Right cardiac atrium (tissue), 5 donors: ENCODE measurements at regions not wholly inside any gene's neighbourhood (a gene's known extent, or its start where the extent isn't known, plus 50 kb on each side); places are given as distances from the start of the nearest gene placed in this dataset.
"Not testable (repeated sequence)": the region's sequence is repeated elsewhere in the genome, so short reads cannot be mapped to it uniquely, and the experiment has no call there.

Source experiments
- ATAC-seq, 2 donors: fragments of 200-7000 bp; cut with Tn5 transposase; one replicate each; pipeline versions ENCODE4 v1.8.0 to v1.9.1; 2020; ENCODE audit warnings: moderate library complexity in 2 of 2, mild to moderate bottlenecking in 1 of 2
- DNase-seq, 3 donors: peaks; one replicate each; pipeline ENCODE4 v3.0.0-alpha.2; 2020
- H3K27ac ChIP-seq: one replicate; pipeline ENCODE4 v1.5.1; 2013; ENCODE audit warnings: mild to moderate bottlenecking, low read length, control low read depth, moderate library complexity
- H3K27me3 ChIP-seq: one replicate; pipeline ENCODE4 v1.6.1; 2013; ENCODE audit not compliant: control insufficient read depth, insufficient read depth
- H3K4me1 ChIP-seq: one replicate; pipeline ENCODE4 v1.6.1; 2013; ENCODE audit warnings: low read length; ENCODE audit not compliant: control insufficient read depth, insufficient read depth
- H3K4me3 ChIP-seq: one replicate; pipeline ENCODE4 v1.5.1; 2013; ENCODE audit warnings: low read length, control low read depth
- H3K9me3 ChIP-seq: one replicate; pipeline ENCODE4 v1.6.1; 2013; ENCODE audit warnings: low read length; ENCODE audit not compliant: control insufficient read depth
- WGBS: extraction: QIAGEN DNeasy Blood & Tissue Kit; methylation state at CpG from one replicate; pipeline ENCODE4 v1.1.7; 2013; 5-methylcytosine and 5-hydroxymethylcytosine counted together
- intact Hi-C, 4 donors: fragments of 100-400 bp; cut with DNase I; formaldehyde crosslinking; loops; one replicate each; pipeline versions ENCODE4 v1.11.0 to v1.14.0; 2022 to 2023
- donor health status: healthy with polysubstance abuse.
- donor health status: DM: no; HTN: yes; CAD: no.
- donor health status: DM: no; HTN: no; CAD: no.
- donor health status: DM: no; HTN: yes; CAD: no; lungs with severe emphysema.
- donor health status: DM: yes; HTN: yes; CAD: no.

- H3K9me3 ChIP-seq, DNase-seq, H3K4me3 ChIP-seq, H3K27me3 ChIP-seq, H3K4me1 ChIP-seq, H3K27ac ChIP-seq, ATAC-seq, intact Hi-C loops: not testable (repeated sequence)
- 81% methylated on average over 2 of the region's 2 CpGs for WGBS
Measured at GRCh38 chr6:19256123-19256522, 581.0 kb upstream of the ID4 start.

DNA sequence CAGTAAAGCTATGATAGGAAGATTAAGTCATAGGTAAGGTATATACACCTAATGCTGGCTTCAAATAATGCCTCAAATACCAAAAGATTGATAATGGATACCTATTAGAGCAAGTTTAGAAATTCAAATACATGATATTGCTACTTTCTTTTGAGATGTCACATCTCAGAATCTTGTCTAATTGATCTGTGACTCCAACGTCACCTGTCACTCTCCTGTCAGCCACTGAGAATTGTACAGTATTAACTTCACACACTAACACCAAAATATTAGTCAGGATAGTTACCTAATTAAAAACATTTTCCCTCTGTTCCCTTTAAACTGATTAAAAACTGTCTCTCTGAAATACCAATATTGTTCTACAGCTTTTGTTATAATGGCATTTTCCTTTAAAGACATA is 575.5 kb upstream of the ID4 start:
- H3K4me3 ChIP-seq: no peak overlapping the region
- H3K9me3 ChIP-seq: no peaks in the 10 kb centered on the region
- WGBS: 87% methylated on average over 1 of the region's 1 CpG
- H3K4me1 ChIP-seq: no peaks in the 10 kb centered on the region
- intact Hi-C loops: no loop called here
- no peak overlapping the region for H3K27ac ChIP-seq
- no peak for ATAC-seq
- no peak for DNase-seq
- no peaks in the 10 kb centered on the region for H3K27me3 ChIP-seq

GRCh38 chr6:19268117-19268516 is 569.1 kb upstream of the ID4 start:
- H3K4me1 ChIP-seq: no peaks in the 10 kb centered on the region
- H3K9me3 ChIP-seq: no peaks in the 10 kb centered on the region
- ATAC-seq: no peak
- H3K27me3 ChIP-seq: no peaks in the 10 kb centered on the region
- DNase-seq: no peak
- no peak overlapping the region for H3K4me3 ChIP-seq
- H3K27ac ChIP-seq: no peak overlapping the region
- intact Hi-C loops: no loop called here
- WGBS: 72% methylated on average over 2 of the region's 2 CpGs

DNA sequence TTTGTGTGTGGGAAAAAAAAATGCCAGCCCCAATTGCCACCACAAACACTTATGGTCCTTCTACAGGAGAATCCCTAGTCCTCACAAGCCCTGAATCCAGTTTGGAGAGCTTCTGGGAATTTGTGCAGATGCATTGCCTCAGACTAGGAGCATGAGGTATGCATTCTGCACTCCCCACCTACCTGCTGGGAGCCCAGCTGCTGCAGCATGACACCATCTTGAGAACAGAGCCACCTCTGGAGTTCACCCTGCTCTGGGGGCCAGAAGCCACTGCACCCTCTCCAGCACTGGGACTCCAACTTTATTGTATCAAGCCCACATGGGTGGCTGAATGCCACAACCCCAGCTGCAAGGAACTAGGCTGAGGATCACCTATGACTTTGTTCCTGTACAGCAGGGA is 568.5 kb upstream of the ID4 start:
- ATAC-seq: no peak
- H3K27me3 ChIP-seq: no peaks in the 10 kb centered on the region
- intact Hi-C loops: no loop called here
- no peak for DNase-seq
- H3K4me1 ChIP-seq: no peaks in the 10 kb centered on the region
- no peaks in the 10 kb centered on the region for H3K9me3 ChIP-seq
- H3K4me3 ChIP-seq: no peak overlapping the region
- no peak overlapping the region for H3K27ac ChIP-seq

- no peaks in the 10 kb centered on the region for H3K9me3 ChIP-seq
- no peaks in the 10 kb centered on the region for H3K27me3 ChIP-seq
- H3K27ac ChIP-seq: no peak overlapping the region
- 82% methylated on average over 5 of the region's 5 CpGs for WGBS
- no peaks in the 10 kb centered on the region for H3K4me1 ChIP-seq
- ATAC-seq (no peak), DNase-seq (no peak)
- intact Hi-C loops: no loop called here
- H3K4me3 ChIP-seq: no peak overlapping the region
Measured at GRCh38 chr6:19269341-19269898, 567.8 kb upstream of the ID4 start.

- Histone ChIP-seq H3K4me1 (no peaks in the 10 kb centered on the region), H3K27ac (no peak overlapping the region), H3K4me3 (no peak overlapping the region), H3K27me3 (no peaks in the 10 kb centered on the region), H3K9me3 (no peaks in the 10 kb centered on the region)
- ATAC-seq (no peak), DNase-seq (no peak)
- WGBS: 88% methylated on average over 15 of the region's 15 CpGs
- intact Hi-C loops: no loop called here
Measured at GRCh38 chr6:19270616-19271015, 566.6 kb upstream of the ID4 start.

DNA sequence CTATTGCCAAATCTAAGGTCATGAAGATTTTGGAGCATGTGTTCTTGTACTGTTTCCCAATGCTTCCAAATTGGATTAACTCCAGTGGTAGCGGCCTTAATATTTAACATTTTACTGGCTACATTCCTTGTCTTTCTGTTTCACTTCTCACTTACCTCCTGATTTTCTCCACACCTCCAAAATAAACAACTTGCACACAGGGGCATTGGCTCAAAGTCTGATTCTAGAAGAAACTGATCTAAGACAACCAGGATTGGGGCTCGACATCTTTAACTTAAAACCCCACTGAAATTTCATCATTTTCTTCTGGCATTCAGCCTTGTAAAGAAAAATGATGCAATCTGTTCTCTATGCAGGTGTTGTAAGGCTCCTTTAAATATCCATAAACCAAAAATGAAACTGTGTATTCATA is 557.9 kb upstream of the ID4 start:
- intact Hi-C loops: no loop called here

DNA sequence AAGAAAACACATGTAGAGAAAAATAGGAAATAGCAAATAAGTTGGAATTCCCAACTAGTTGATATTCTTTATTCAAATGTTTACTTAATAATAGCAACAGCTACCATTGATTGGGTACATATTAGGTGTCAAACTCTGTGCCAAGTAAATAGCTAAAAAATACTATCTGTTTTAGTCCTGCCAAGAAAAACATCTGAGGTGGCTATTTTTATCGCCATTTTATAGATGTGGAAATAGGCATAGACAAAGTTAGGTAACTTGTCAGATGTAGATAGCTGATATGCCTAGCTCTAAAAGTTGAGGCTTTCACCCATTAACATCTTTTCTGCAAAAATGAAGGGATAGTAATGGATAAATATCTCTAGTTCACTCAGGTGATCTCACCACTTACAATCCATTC is 549.2 kb upstream of the ID4 start:
- intact Hi-C loops: no loop called here
- H3K27me3 ChIP-seq: no peaks in the 10 kb centered on the region
- H3K4me1 ChIP-seq: no peaks in the 10 kb centered on the region
- no peak for DNase-seq
- H3K9me3 ChIP-seq: no peaks in the 10 kb centered on the region
- H3K27ac ChIP-seq: no peak overlapping the region
- WGBS: 88% methylated on average over 1 of the region's 1 CpG
- no peak overlapping the region for H3K4me3 ChIP-seq
- no peak for ATAC-seq

More for the DNA sequence above, 557.9 kb upstream of the ID4 start:
- ATAC-seq (no peak), DNase-seq (no peak)
- H3K4me1 ChIP-seq: no peaks in the 10 kb centered on the region
- H3K27me3 ChIP-seq: no peaks in the 10 kb centered on the region
- no peak overlapping the region for H3K4me3 ChIP-seq
- no peaks in the 10 kb centered on the region for H3K9me3 ChIP-seq
- 39% methylated on average over 2 of the region's 2 CpGs for WGBS
- no peak overlapping the region for H3K27ac ChIP-seq

DNA sequence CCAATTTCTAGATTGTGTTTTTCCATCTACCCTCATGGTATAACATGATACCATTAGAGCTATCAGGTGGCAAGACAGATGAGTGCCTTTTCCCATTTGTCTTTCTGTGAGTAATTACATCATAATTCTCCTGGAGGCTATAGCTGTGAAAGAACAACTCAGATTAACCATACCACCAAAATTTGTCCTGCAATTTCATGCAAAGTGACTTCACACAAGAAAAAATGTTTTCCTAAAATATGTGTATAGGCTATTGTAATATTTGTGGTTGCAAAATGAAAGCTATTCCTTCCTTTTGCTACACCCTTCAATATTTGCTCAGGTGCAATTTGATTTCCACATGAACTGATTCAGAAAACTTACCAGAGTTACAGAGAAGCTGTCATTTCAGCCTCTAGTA is 547.7 kb upstream of the ID4 start:
- ATAC-seq (no peak), DNase-seq (no peak)
- Histone ChIP-seq H3K9me3 (no peaks in the 10 kb centered on the region), H3K27ac (no peak overlapping the region), H3K27me3 (no peaks in the 10 kb centered on the region), H3K4me1 (no peaks in the 10 kb centered on the region), H3K4me3 (no peak overlapping the region)
- intact Hi-C loops: no loop called here

DNA sequence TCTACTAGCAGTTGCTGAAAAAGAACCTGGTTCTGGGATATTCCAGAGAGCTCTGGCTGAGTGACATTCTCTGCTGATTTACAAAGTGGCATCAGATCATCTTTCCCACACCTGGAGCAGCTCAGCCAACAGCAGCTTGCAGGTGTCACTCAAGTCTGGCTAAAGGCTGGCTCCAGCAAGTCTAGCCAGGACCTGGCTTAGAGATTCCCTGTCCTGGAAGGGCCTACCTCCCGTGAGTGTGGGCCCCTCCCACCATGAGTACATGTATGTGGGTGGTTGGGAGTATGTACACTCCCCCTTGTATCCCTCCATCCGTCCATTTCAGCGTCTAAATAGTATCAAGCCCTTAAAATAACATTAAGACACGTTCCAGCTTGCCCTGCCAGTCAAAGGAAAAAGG is 539.3 kb upstream of the ID4 start:
- WGBS: 28% methylated on average over 4 of the region's 4 CpGs
- ATAC-seq: no peak

DNA sequence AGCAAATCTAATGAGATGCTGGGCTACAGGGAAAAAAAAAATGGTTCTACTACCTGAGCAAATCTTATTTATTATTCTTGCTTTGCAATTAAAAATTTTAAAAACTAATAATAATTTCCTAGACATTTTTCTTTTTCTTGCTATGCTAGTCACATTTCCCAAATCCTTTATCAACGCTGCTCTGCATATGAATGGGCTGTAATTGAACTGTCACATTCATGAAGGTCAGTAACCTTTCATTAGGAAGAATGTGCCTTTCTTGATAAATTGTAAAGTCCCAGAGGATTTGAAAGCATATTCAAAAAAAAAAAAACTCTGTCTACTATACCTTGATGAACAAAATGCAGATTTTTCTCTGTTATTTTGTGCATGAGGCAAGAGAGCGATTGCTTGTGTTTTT is 538.7 kb upstream of the ID4 start:
- intact Hi-C loops: no loop called here
- no peaks in the 10 kb centered on the region for H3K27me3 ChIP-seq
- H3K4me1 ChIP-seq: no peaks in the 10 kb centered on the region
- no peak overlapping the region for H3K4me3 ChIP-seq
- 89% methylated on average over 2 of the region's 2 CpGs for WGBS
- no peaks in the 10 kb centered on the region for H3K9me3 ChIP-seq
- no peak for DNase-seq
- no peak for ATAC-seq
- H3K27ac ChIP-seq: no peak overlapping the region

More for the DNA sequence above, 539.3 kb upstream of the ID4 start:
- Histone ChIP-seq H3K4me3 (no peak overlapping the region), H3K9me3 (no peaks in the 10 kb centered on the region), H3K27ac (no peak overlapping the region), H3K27me3 (no peaks in the 10 kb centered on the region), H3K4me1 (no peaks in the 10 kb centered on the region)
- DNase-seq: no peak
- intact Hi-C loops: no loop called here

GRCh38 chr6:19299129-19299528 is 538.0 kb upstream of the ID4 start:
- WGBS: 81% methylated on average over 3 of the region's 3 CpGs
- H3K27me3 ChIP-seq: no peaks in the 10 kb centered on the region
- intact Hi-C loops: no loop called here
- ATAC-seq (no peak), DNase-seq (no peak)
- H3K27ac ChIP-seq: no peak overlapping the region
- no peaks in the 10 kb centered on the region for H3K9me3 ChIP-seq
- no peaks in the 10 kb centered on the region for H3K4me1 ChIP-seq
- no peak overlapping the region for H3K4me3 ChIP-seq
